NOMO-1 treated with DMSO at 0.1 percent for 48 hours (cell line): ENCODE measurements at regions not wholly inside any gene's neighbourhood (a gene's known extent, or its start where the extent isn't known, plus 50 kb on each side); places are given as distances from the start of the nearest gene placed in this dataset.

Experiments used
- DNase-seq: peaks from one replicate; lab custom pipeline; 2025; ENCODE audit not compliant: unreplicated experiment; lab: John Stamatoyannopoulos, UW

GRCh38 chr11:35868491-35868890 lies 75.4 kb upstream of the LDLRAD3 start:
- no peak for DNase-seq

GRCh38 chr11:35873721-35874120 lies 70.1 kb upstream of the LDLRAD3 start:
- DNase-seq: no peak

- DNase-seq: no peak
These were observed 69.0 kb upstream of the LDLRAD3 start for GRCh38 chr11:35874751-35875450.

- no peak for DNase-seq
These were observed 68.4 kb upstream of the LDLRAD3 start for GRCh38 chr11:35875466-35875865.

- no peak for DNase-seq
These were observed 67.1 kb upstream of the LDLRAD3 start for GRCh38 chr11:35876786-35877185.

- peak; percentile 46 for DNase-seq
These were observed 65.1 kb upstream of the LDLRAD3 start for GRCh38 chr11:35878741-35879140.

- no peak for DNase-seq
These were observed 64.5 kb upstream of the LDLRAD3 start for GRCh38 chr11:35879361-35879760.

GRCh38 chr11:35886759-35887158 lies 57.1 kb upstream of the LDLRAD3 start:
- no peak for DNase-seq

GRCh38 chr11:35887737-35888136 lies 56.1 kb upstream of the LDLRAD3 start:
- no peak for DNase-seq

- no peak for DNase-seq
These were observed 54.9 kb upstream of the LDLRAD3 start for GRCh38 chr11:35888961-35889360.

- no peak for DNase-seq
These were observed 52.8 kb upstream of the LDLRAD3 start for GRCh38 chr11:35891096-35891495.

GRCh38 chr11:35892166-35892565 lies 51.7 kb upstream of the LDLRAD3 start:
- DNase-seq: no peak

GRCh38 chr11:35893796-35894475 lies 49.9 kb upstream of the LDLRAD3 start:
- no peak for DNase-seq
